H1 (cell line): ENCODE measurements at regions not wholly inside any gene's neighbourhood (a gene's known extent, or its start where the extent isn't known, plus 50 kb on each side); places are given as distances from the start of the nearest gene placed in this dataset.

Source experiments
- CTCF ChIA-PET: fragments of 300-600 bp; sonication (Branson Sonifier 250); formaldehyde crosslinking; loops from one replicate; lab custom pipeline; 2021; ENCODE audit not compliant: partially characterized antibody; lab: Charles Lee
- POLR2A ChIA-PET: fragments of 300-600 bp; sonication (Branson Sonifier 250); formaldehyde crosslinking; loops from one replicate; lab custom pipeline; 2021; ENCODE audit warnings: inconsistent platforms; ENCODE audit not compliant: partially characterized antibody; lab: Charles Lee
- DNase-seq, 2 experiments: peaks; one replicate each; pipeline versions ENCODE4 v3.0.0 to v3.0.0-alpha.2; 2010 to 2022; ENCODE audit warnings: low spot score in 2 of 2, low read depth in 1 of 2, mixed read lengths in 1 of 2
- FAIRE-seq: peaks from 2 replicates; lab custom pipeline; 2011; peaks lifted over from hg19 to GRCh38; lab: Jason Lieb, UNC
- H2AFZ ChIP-seq: 2 replicates; pipeline ENCODE4 v1.8.1; 2012; ENCODE audit warnings: low read length, inconsistent platforms
- H2AK5ac ChIP-seq: 2 replicates; pipeline ENCODE4 v1.6.1; 2013; ENCODE audit warnings: low read depth, low read length
- H2BK120ac ChIP-seq: replicated peaks from 2 replicates; pipeline ENCODE3; 2013; ENCODE audit warnings: low read depth, low read length, inconsistent platforms
- H2BK12ac ChIP-seq: 2 replicates; pipeline ENCODE4 v1.6.1; 2013; ENCODE audit warnings: low read depth, low read length
- H2BK15ac ChIP-seq: 2 replicates; pipeline ENCODE4 v1.6.1; 2013; ENCODE audit warnings: low read length
- H2BK20ac ChIP-seq: 2 replicates; pipeline ENCODE4 v1.6.1; 2013; ENCODE audit warnings: low read length
- H2BK5ac ChIP-seq: 2 replicates; pipeline ENCODE4 v1.6.1; 2013; ENCODE audit warnings: low read depth, low read length
- H3K14ac ChIP-seq: 2 replicates; pipeline ENCODE4 v1.6.1; 2013; ENCODE audit warnings: inconsistent platforms; ENCODE audit not compliant: insufficient read length
- H3K18ac ChIP-seq: 2 replicates; pipeline ENCODE4 v1.6.1; 2013; ENCODE audit warnings: low read length; ENCODE audit errors: extremely low read depth
- H3K23ac ChIP-seq: 2 replicates; pipeline ENCODE4 v1.6.1; 2013; ENCODE audit warnings: inconsistent platforms; ENCODE audit not compliant: insufficient read length
- H3K23me2 ChIP-seq: 2 replicates; pipeline ENCODE4 v1.6.1; 2013; ENCODE audit warnings: low read depth, low read length
- H3K27ac ChIP-seq: 2 replicates; pipeline ENCODE4 v1.6.1; 2011; ENCODE audit warnings: low read depth, low read length, inconsistent platforms
- H3K27me3 ChIP-seq, 4 experiments: replicated peaks in 1 of 4; 1 replicate in 1 of 4; 2 replicates in 3 of 4; pipeline versions ENCODE4 v1.6.1 to v1.8.1; 2011 to 2013; ENCODE audit warnings: low read length in 3 of 4, mild to moderate bottlenecking in 3 of 4, inconsistent platforms in 2 of 4, mixed read lengths in 2 of 4, moderate library complexity in 1 of 4; ENCODE audit not compliant: control insufficient read depth in 3 of 4, insufficient read depth in 3 of 4; ENCODE audit errors: extremely low read depth in 1 of 4
- H3K36me3 ChIP-seq, 4 experiments: 2 replicates each; pipeline versions ENCODE4 v1.6.1 to v1.8.1; 2011 to 2013; ENCODE audit warnings: mild to moderate bottlenecking in 4 of 4, low read length in 3 of 4, moderate library complexity in 2 of 4, control low read depth in 1 of 4, inconsistent platforms in 1 of 4; ENCODE audit not compliant: insufficient read depth in 4 of 4, control insufficient read depth in 2 of 4
- H3K4ac ChIP-seq: replicated peaks from 2 replicates; pipeline ENCODE3; 2013; ENCODE audit warnings: low read length, low read depth, mixed read lengths, inconsistent platforms; ENCODE audit not compliant: insufficient read length
- H3K4me1 ChIP-seq, 4 experiments: replicated peaks in 1 of 4; 1 replicate in 1 of 4; 2 replicates in 3 of 4; pipeline versions ENCODE4 v1.6.1 to v1.8.1; 2011 to 2013; ENCODE audit warnings: low read length in 3 of 4, inconsistent platforms in 2 of 4, mixed read lengths in 1 of 4; ENCODE audit not compliant: insufficient read depth in 4 of 4, control insufficient read depth in 3 of 4
- H3K4me2 ChIP-seq, 2 experiments: 2 replicates each; pipeline versions ENCODE4 v1.6.1 to v1.8.1; 2011 to 2013; ENCODE audit warnings: low read depth in 2 of 2, low read length in 2 of 2, control low read depth in 1 of 2, inconsistent platforms in 1 of 2, mild to moderate bottlenecking in 1 of 2; ENCODE audit not compliant: insufficient read depth in 1 of 2
- H3K4me3 ChIP-seq, 4 experiments: fragments of 200-600, 300-600 bp in 1 of 4; sonication (generic), shearing (Covaris generic), sonication (Bioruptor Twin) in 1 of 4; 2 replicates each; pipeline versions ENCODE4 v1.5.1 to v1.8.1; 2011 to 2016; ENCODE audit warnings: low read length in 4 of 4, low read depth in 3 of 4, control low read depth in 2 of 4, inconsistent platforms in 2 of 4, mild to moderate bottlenecking in 2 of 4, mixed read lengths in 1 of 4, moderate library complexity in 1 of 4; ENCODE audit not compliant: insufficient read depth in 2 of 4; ENCODE audit errors: extremely low read depth in 1 of 4
- H3K56ac ChIP-seq: replicated peaks from 2 replicates; pipeline ENCODE3; 2013; ENCODE audit warnings: low read depth, mild to moderate bottlenecking, mixed read lengths, low read length, inconsistent platforms; ENCODE audit not compliant: insufficient read length
- H3K79me1 ChIP-seq: 2 replicates; pipeline ENCODE4 v1.6.1; 2013; ENCODE audit warnings: low read depth, low read length, control low read depth
- H3K79me2 ChIP-seq, 2 experiments: 2 replicates each; pipeline versions ENCODE4 v1.6.1 to v1.8.1; 2012 to 2013; ENCODE audit warnings: low read length in 2 of 2, mild to moderate bottlenecking in 2 of 2, inconsistent platforms in 1 of 2; ENCODE audit not compliant: insufficient read depth in 2 of 2, control insufficient read depth in 1 of 2
- H3K9ac ChIP-seq, 4 experiments: replicated peaks in 1 of 4; 1 replicate in 1 of 4; 2 replicates in 3 of 4; pipeline versions ENCODE4 v1.6.1 to v1.8.1; 2011 to 2013; ENCODE audit warnings: low read depth in 3 of 4, low read length in 3 of 4, control low read depth in 2 of 4, mild to moderate bottlenecking in 2 of 4, moderate library complexity in 2 of 4, inconsistent platforms in 1 of 4; ENCODE audit errors: extremely low read depth in 1 of 4
- H3K9me3 ChIP-seq, 2 experiments: 2 replicates each; pipeline versions ENCODE4 v1.6.1 to v1.8.1; 2012 to 2013; ENCODE audit warnings: mild to moderate bottlenecking in 2 of 2, moderate library complexity in 2 of 2, control low read depth in 1 of 2, inconsistent platforms in 1 of 2, low read depth in 1 of 2, low read length in 1 of 2, mixed read lengths in 1 of 2; ENCODE audit not compliant: insufficient read depth in 2 of 2
- H4K20me1 ChIP-seq, 2 experiments: replicated peaks in 1 of 2; 2 replicates each; pipeline versions ENCODE3 to v1.8.1; 2011 to 2013; ENCODE audit warnings: inconsistent platforms in 2 of 2, low read length in 2 of 2, mild to moderate bottlenecking in 1 of 2; ENCODE audit not compliant: insufficient read depth in 2 of 2, control insufficient read depth in 1 of 2
- H4K5ac ChIP-seq: 2 replicates; pipeline ENCODE4 v1.6.1; 2013; ENCODE audit warnings: low read length, low read depth, mixed read lengths, inconsistent platforms; ENCODE audit not compliant: insufficient read length
- H4K8ac ChIP-seq: 2 replicates; pipeline ENCODE4 v1.8.0; 2013; ENCODE audit warnings: mild to moderate bottlenecking, moderate library complexity, low read length, inconsistent platforms; ENCODE audit not compliant: insufficient read depth; ENCODE audit errors: extremely low read depth
- H4K91ac ChIP-seq: replicated peaks from 2 replicates; pipeline ENCODE3; 2013; ENCODE audit warnings: low read length, mixed read lengths, inconsistent platforms; ENCODE audit not compliant: insufficient read length
- CBX5 ChIP-seq: fragments of 300-800, 300-1000 bp; sonication (generic); IDR thresholded peaks from 2 replicates; pipeline ENCODE4 v1.7.1; 2016; ENCODE audit warnings: antibody characterized with exemption, low read length, low read depth
- CTBP2 ChIP-seq: IDR thresholded peaks from 2 replicates; pipeline ENCODE4 v1.7.0; 2011; ENCODE audit warnings: borderline replicate concordance, mild to moderate bottlenecking, moderate library complexity, mixed read lengths, low read length; ENCODE audit not compliant: insufficient read depth, insufficient read length
- EP300 ChIP-seq, 2 experiments: IDR thresholded peaks; 1 replicate in 1 of 2; 2 replicates in 1 of 2; pipeline ENCODE4 v1.6.1; 2011 to 2012; ENCODE audit warnings: low read depth in 2 of 2, low read length in 2 of 2, mild to moderate bottlenecking in 2 of 2, borderline replicate concordance in 1 of 2, inconsistent platforms in 1 of 2, moderate library complexity in 1 of 2
- JUND ChIP-seq: IDR thresholded peaks from 2 replicates; pipeline ENCODE4 v1.6.1; 2011; ENCODE audit warnings: mild to moderate bottlenecking, improper control_type of control experiment, low read length
- KDM5A ChIP-seq: fragments of 200-600 bp; IDR thresholded peaks from 2 replicates; pipeline ENCODE4 v1.7.1; 2012; ENCODE audit warnings: mild to moderate bottlenecking, low read length, inconsistent platforms, mixed read lengths
- PHF8 ChIP-seq: fragments of 200-600 bp; sonication (generic); conservative IDR thresholded peaks from 2 replicates; pipeline ENCODE4 v1.7.1; 2012; ENCODE audit warnings: low read depth, mild to moderate bottlenecking, inconsistent platforms, low read length, moderate library complexity
- SIRT6 ChIP-seq: IDR thresholded peaks from one replicate; pipeline ENCODE4 v1.7.1; 2012; ENCODE audit warnings: low read length, inconsistent platforms
- SP2 ChIP-seq: IDR thresholded peaks from 2 replicates; pipeline ENCODE4 v1.6.1; 2012; ENCODE audit warnings: mild to moderate bottlenecking, low read length, inconsistent platforms
- SP4 ChIP-seq: IDR thresholded peaks from 2 replicates; pipeline ENCODE4 v1.6.1; 2012; ENCODE audit warnings: low read length, inconsistent platforms
- SRF ChIP-seq: IDR thresholded peaks from 2 replicates; pipeline ENCODE4 v1.6.1; 2011; ENCODE audit warnings: mild to moderate bottlenecking, low read depth, low read length, moderate library complexity
- TAF1 ChIP-seq: IDR thresholded peaks from 2 replicates; pipeline ENCODE4 v1.6.1; 2011; ENCODE audit warnings: mild to moderate bottlenecking, low read depth, low read length
- TCF12 ChIP-seq: IDR thresholded peaks from 2 replicates; pipeline ENCODE4 v1.6.1; 2011; ENCODE audit warnings: low read depth, mild to moderate bottlenecking, low read length
- YY1 ChIP-seq: IDR thresholded peaks from 2 replicates; pipeline ENCODE4 v1.6.1; 2011; ENCODE audit warnings: low read depth, mild to moderate bottlenecking, low read length
- TF ChIP-seq, protein P1 (sequence below): IDR thresholded peaks from 2 replicates; pipeline ENCODE4 v1.6.1; 2011; ENCODE audit warnings: low read length, improper control_type of control experiment

DNA sequence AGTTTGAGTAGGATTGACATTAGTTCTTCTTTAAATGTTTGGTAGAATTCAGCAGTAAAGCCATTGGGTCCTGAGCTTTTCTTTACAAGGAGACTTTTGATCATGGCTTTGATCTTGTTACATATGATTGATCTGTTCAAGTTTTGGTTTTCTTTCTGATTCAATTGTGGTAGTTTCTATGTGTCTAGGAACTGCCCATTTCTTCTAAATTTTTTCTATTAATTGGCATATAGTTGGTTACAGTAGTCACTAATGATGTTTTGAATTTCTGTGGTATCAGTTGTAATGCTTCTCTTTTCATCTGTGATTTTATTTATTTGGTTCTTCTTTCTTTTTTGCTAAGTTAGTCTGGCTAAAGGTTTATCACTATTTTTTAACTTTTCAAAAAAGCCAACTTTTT is 73.3 kb upstream of the DLGAP1 start:
- H3K79me1 ChIP-seq, result no peaks in the 10 kb centered on the region
- H3K18ac ChIP-seq, result no peak overlapping the region
- H3K23ac ChIP-seq, result no peak overlapping the region
- H3K27me3 ChIP-seq, result no peaks in the 10 kb centered on the region
- H3K4me3 ChIP-seq, result no peak overlapping the region
- peaks cover 0 to 5% (median 0%) of the 10 kb centered on the region in 4 experiments; a peak in 2 of 8 replicates for H3K36me3 ChIP-seq
- no peak overlapping the region for H2AFZ ChIP-seq
- no peak overlapping the region for H4K91ac ChIP-seq
- no peak overlapping the region for H4K5ac ChIP-seq
- no peak for DNase-seq
- no peak overlapping the region for H4K8ac ChIP-seq
- H3K4me2 ChIP-seq, result no peak overlapping the region
- no peak overlapping the region for H2BK20ac ChIP-seq
- no peak overlapping the region for H2BK12ac ChIP-seq
- no peaks in the 10 kb centered on the region for H4K20me1 ChIP-seq
- ChIA-PET CTCF (no interaction called here), POLR2A (no interaction called here)
- H3K56ac ChIP-seq, result no peak overlapping the region
- H2BK15ac ChIP-seq, result no peak overlapping the region
- no peak for FAIRE-seq
- no peak overlapping the region for H2BK5ac ChIP-seq
- H3K9ac ChIP-seq, result no peak overlapping the region
- no peak overlapping the region for H2BK120ac ChIP-seq
- H3K4me1 ChIP-seq, result no peaks in the 10 kb centered on the region
- H3K14ac ChIP-seq, result no peak overlapping the region
- H3K9me3 ChIP-seq, result peaks cover 16 to 18% of the 10 kb centered on the region in 2 experiments
- H2AK5ac ChIP-seq, result no peak overlapping the region
- H3K4ac ChIP-seq, result no peak overlapping the region
- no peak overlapping the region for H3K27ac ChIP-seq
- H3K79me2 ChIP-seq, result no peaks in the 10 kb centered on the region
- H3K23me2 ChIP-seq, result no peaks in the 10 kb centered on the region
- no peak for TF ChIP-seq PHF8
- TF ChIP-seq YY1, result no peak
- no peak for TF ChIP-seq EP300 (IDR thresholded peaks at IDR 0.05; ENCODE audit: borderline replicate concordance in 1 of 2, low read depth in 2 of 2, low read length in 2 of 2)
- TF ChIP-seq, protein P1, sequence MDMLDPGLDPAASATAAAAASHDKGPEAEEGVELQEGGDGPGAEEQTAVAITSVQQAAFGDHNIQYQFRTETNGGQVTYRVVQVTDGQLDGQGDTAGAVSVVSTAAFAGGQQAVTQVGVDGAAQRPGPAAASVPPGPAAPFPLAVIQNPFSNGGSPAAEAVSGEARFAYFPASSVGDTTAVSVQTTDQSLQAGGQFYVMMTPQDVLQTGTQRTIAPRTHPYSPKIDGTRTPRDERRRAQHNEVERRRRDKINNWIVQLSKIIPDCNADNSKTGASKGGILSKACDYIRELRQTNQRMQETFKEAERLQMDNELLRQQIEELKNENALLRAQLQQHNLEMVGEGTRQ, result no peak
- no peak for TF ChIP-seq SRF
- no peak for TF ChIP-seq SIRT6
- TF ChIP-seq CTBP2, result no peak
- no peak for TF ChIP-seq KDM5A
- TF ChIP-seq TAF1, result no peak
- no peak for TF ChIP-seq CBX5
- TF ChIP-seq JUND, result no peak
- TF ChIP-seq TCF12, result no peak
- TF ChIP-seq SP4, result no peak
- TF ChIP-seq SP2, result no peak
